ENCODE measurements at regions not wholly inside any gene's neighbourhood (a gene's known extent, or its start where the extent isn't known, plus 50 kb on each side); places are given as distances from the start of the nearest gene placed in this dataset.

DNA sequence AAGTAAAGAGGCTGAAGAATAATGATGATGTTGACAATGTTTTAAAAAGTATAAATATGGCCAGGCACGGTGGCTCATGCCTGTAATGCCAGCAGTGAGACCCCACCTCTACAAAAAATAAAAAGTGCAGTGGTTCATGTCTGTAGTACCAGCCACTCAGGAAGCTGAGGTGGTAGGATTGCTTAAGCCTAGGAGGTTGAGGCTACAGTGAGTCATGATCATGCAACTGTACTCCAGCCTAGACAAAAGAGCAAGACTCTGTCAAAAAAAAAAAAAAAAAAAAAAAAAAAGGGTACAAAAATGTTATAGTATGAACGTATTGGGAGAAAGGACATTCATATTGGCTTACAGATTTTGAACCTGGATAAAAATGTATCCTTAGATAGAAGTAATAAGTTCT is 543.1 kb upstream of the IRAK1BP1 start:
- TF ChIP-seq SRF (IDR thresholded peaks at IDR 0.05; ENCODE audit: low read depth): no peak
- TF ChIP-seq CTCF (IDR thresholded peaks at IDR 0.05 in 2 of 3, conservative IDR thresholded peaks at IDR 0.05 in 1 of 3; ENCODE audit: borderline replicate concordance in 1 of 3, insufficient read depth in 1 of 3, low read depth in 2 of 3, low read length in 2 of 3): no peak
- TF ChIP-seq EGR1 (IDR thresholded peaks at IDR 0.05; ENCODE audit: low read depth): no peak
- TF ChIP-seq POLR2A (IDR thresholded peaks at IDR 0.05; ENCODE audit: borderline replicate concordance, extremely low read depth, insufficient read depth, insufficient read length): no peak
- no peak for TF ChIP-seq POLR2AphosphoS5 (IDR thresholded peaks at IDR 0.05; ENCODE audit: low read depth, low read length)
- no peak for TF ChIP-seq ELF1 (IDR thresholded peaks at IDR 0.05; ENCODE audit: borderline replicate concordance, low read depth)
- TF ChIP-seq RAD21 (IDR thresholded peaks at IDR 0.05; ENCODE audit: low read depth): no peak
